GM12878 (cell line): ENCODE measurements at regions not wholly inside any gene's neighbourhood (a gene's known extent, or its start where the extent isn't known, plus 50 kb on each side); places are given as distances from the start of the nearest gene placed in this dataset.

ENCODE experiments used
- ATAC-seq: fragments of 200-7000 bp; cut with Tn5 transposase; 3 replicates; pipeline ENCODE4 v1.9.1; 2020; ENCODE audit warnings: mild to moderate bottlenecking, moderate library complexity
- BruUV-seq: library from RNA; stranded (reverse); fragments of 400-500 nt; replicated peaks from 2 replicates; lab custom pipeline; 2021; lab: Mats Ljungman, UMichigan
- CTCF ChIA-PET: fragments of 300-600 bp; sonication (Branson Sonifier 250); formaldehyde crosslinking; extraction: SDS; loops from one replicate; lab custom pipeline; 2021; ENCODE audit warnings: inconsistent platforms; lab: Yijun Ruan, JAX
- POLR2A ChIA-PET: fragments of 350-600 bp; formaldehyde crosslinking; extraction: SDS; loops from one replicate; lab custom pipeline; 2021; ENCODE audit warnings: inconsistent platforms; lab: Charles Lee
- RAD21 ChIA-PET: fragments of 300-600 bp; sonication (Branson Sonifier 250); formaldehyde crosslinking; loops from one replicate; lab custom pipeline; 2023; ENCODE audit warnings: antibody characterized with exemption; ENCODE audit not compliant: unreplicated experiment; lab: Charles Lee
- SMC1A ChIA-PET: fragments of 300-600 bp; sonication (Branson Sonifier 250); formaldehyde crosslinking; loops from one replicate; lab custom pipeline; 2023; ENCODE audit not compliant: unreplicated experiment, uncharacterized antibody; lab: Charles Lee
- DNase-seq: peaks from one replicate; pipeline ENCODE4 v3.0.0-alpha.2; 2011; ENCODE audit warnings: low read depth, low spot score
- FAIRE-seq: peaks from 3 replicates; lab custom pipeline; 2011; peaks lifted over from hg19 to GRCh38; lab: Jason Lieb, UNC
- H2AFZ ChIP-seq: 2 replicates; pipeline ENCODE4 v1.6.0; 2011; ENCODE audit warnings: low read depth, low read length, control low read depth; ENCODE audit not compliant: control insufficient read depth
- H3K27ac ChIP-seq: 2 replicates; pipeline ENCODE4 v1.5.1; 2011; ENCODE audit warnings: control low read depth; ENCODE audit not compliant: control insufficient read depth, insufficient read depth
- H3K27me3 ChIP-seq, 2 experiments: replicated peaks in 1 of 2; 2 replicates each; pipeline versions ENCODE4 v1.6.0 to v1.6.1; 2011; ENCODE audit warnings: low read length in 1 of 2; ENCODE audit not compliant: control insufficient read depth in 2 of 2, insufficient read depth in 2 of 2
- H3K36me3 ChIP-seq, 2 experiments: 2 replicates each; pipeline ENCODE4 v1.5.1; 2011; ENCODE audit warnings: low read length in 1 of 2; ENCODE audit not compliant: control insufficient read depth in 2 of 2, insufficient read depth in 2 of 2
- H3K4me1 ChIP-seq: 2 replicates; pipeline ENCODE4 v1.6.1; 2011; ENCODE audit warnings: mild to moderate bottlenecking, low read length, moderate library complexity, mixed read lengths; ENCODE audit not compliant: control insufficient read depth, insufficient read depth
- H3K4me2 ChIP-seq: 2 replicates; pipeline ENCODE4 v1.6.0; 2011; ENCODE audit warnings: control low read depth; ENCODE audit not compliant: control insufficient read depth, insufficient read depth
- H3K4me3 ChIP-seq: fragments of 200-600 bp; sonication (generic); 2 replicates; pipeline ENCODE4 v1.5.1; 2016
- H3K79me2 ChIP-seq: 2 replicates; pipeline ENCODE4 v1.6.0; 2011; ENCODE audit warnings: low read length; ENCODE audit not compliant: control insufficient read depth, insufficient read depth
- H3K9ac ChIP-seq: 2 replicates; pipeline ENCODE4 v1.8.0; 2011; ENCODE audit warnings: low read length, control low read depth, mixed read lengths; ENCODE audit not compliant: control insufficient read depth, insufficient read depth
- H3K9me3 ChIP-seq: replicated peaks from 3 replicates; pipeline ENCODE4 v1.5.1; 2011; ENCODE audit warnings: mild to moderate bottlenecking, low read length; ENCODE audit not compliant: control insufficient read depth, insufficient read depth
- H4K20me1 ChIP-seq: 2 replicates; pipeline ENCODE4 v1.6.0; 2011; ENCODE audit not compliant: control insufficient read depth, insufficient read depth
- JUND ChIP-seq: IDR thresholded peaks from 2 replicates; pipeline ENCODE4 v1.6.1; 2012; ENCODE audit warnings: low read depth, mild to moderate bottlenecking, low read length, improper control_type of control experiment, moderate library complexity
- RCOR1 ChIP-seq: conservative IDR thresholded peaks from 2 replicates; pipeline ENCODE4 v1.6.1; 2012; ENCODE audit warnings: low read depth, low read length, improper control_type of control experiment
- SPI1 ChIP-seq: IDR thresholded peaks from 2 replicates; pipeline ENCODE4 v1.6.1; 2011; ENCODE audit warnings: low read depth, mild to moderate bottlenecking, low read length, moderate library complexity, borderline replicate concordance; ENCODE audit not compliant: insufficient read depth
- SRF ChIP-seq, 2 experiments: IDR thresholded peaks; 2 replicates each; pipeline ENCODE4 v1.6.1; 2011; ENCODE audit warnings: low read depth in 2 of 2, low read length in 2 of 2, mild to moderate bottlenecking in 1 of 2, moderate library complexity in 1 of 2
- SUPT20H ChIP-seq: IDR thresholded peaks from 2 replicates; pipeline ENCODE4 v1.6.1; 2011; ENCODE audit warnings: low read depth, mild to moderate bottlenecking, low read length, moderate library complexity, borderline replicate concordance; ENCODE audit not compliant: control insufficient read depth
- ZNF217 ChIP-seq: fragments of 450-650 bp; IDR thresholded peaks from 2 replicates; pipeline ENCODE4 v1.6.1; 2017; ENCODE audit warnings: antibody characterized with exemption, mild to moderate bottlenecking
- WGBS: methylation state at CpG from one replicate; pipeline ENCODE4 v1.1.6; 2016; ENCODE audit warnings: low lambda C conversion rate; ENCODE audit not compliant: insufficient replicate concordance, insufficient coverage; ENCODE audit errors: missing lambda C conversion rate; 5-methylcytosine and 5-hydroxymethylcytosine counted together
- in situ Hi-C: fragments of 300-500 bp; cut with MboI; formaldehyde crosslinking; loops from 9 replicates; pipeline ENCODE4 v1.14.3; 2018; ENCODE audit warnings: mixed read lengths
- intact Hi-C: fragments of 100-400 bp; cut with micrococcal nuclease; formaldehyde crosslinking; loops from one replicate; pipeline ENCODE4 v1.14.2; 2022; ENCODE audit not compliant: unreplicated experiment
- TF ChIP-seq, protein P1 (sequence below): fragments of 150-350 bp; IDR thresholded peaks from 2 replicates; pipeline ENCODE4 v1.6.1; 2014; ENCODE audit warnings: mild to moderate bottlenecking, low read depth, low read length
- TF ChIP-seq, protein P2 (sequence below): IDR thresholded peaks from 2 replicates; pipeline ENCODE4 v1.6.1; 2012; ENCODE audit warnings: low read depth, low read length, improper control_type of control experiment

DNA sequence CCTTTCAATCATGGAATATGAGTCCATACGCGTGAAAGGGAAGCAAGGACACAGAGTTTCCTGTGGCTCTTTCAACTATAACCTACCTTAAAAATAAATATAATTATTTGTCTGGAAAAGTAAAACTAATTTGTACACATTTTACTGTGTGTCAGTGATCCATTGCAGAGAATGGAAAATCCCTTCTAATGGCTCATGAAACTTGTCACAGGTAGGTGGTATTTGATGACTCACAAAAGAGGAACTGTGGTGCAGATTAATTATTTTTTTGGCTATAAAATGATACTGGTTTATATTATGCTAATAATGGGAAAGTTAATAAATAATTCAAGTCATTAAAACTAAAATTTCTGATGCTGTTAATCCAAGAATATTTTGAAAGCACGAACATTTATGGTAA lies 792.2 kb downstream of the METTL15 start:
- no peak for TF ChIP-seq ZNF217
- TF ChIP-seq, protein P1, sequence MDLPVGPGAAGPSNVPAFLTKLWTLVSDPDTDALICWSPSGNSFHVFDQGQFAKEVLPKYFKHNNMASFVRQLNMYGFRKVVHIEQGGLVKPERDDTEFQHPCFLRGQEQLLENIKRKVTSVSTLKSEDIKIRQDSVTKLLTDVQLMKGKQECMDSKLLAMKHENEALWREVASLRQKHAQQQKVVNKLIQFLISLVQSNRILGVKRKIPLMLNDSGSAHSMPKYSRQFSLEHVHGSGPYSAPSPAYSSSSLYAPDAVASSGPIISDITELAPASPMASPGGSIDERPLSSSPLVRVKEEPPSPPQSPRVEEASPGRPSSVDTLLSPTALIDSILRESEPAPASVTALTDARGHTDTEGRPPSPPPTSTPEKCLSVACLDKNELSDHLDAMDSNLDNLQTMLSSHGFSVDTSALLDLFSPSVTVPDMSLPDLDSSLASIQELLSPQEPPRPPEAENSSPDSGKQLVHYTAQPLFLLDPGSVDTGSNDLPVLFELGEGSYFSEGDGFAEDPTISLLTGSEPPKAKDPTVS: no peak
- no peak for TF ChIP-seq JUND
- TF ChIP-seq SUPT20H: no peak
- no peak for TF ChIP-seq RCOR1
- TF ChIP-seq SRF (IDR thresholded peaks at IDR 0.05; ENCODE audit: low read depth in 2 of 2, low read length in 2 of 2): no peak
- TF ChIP-seq, protein P2, sequence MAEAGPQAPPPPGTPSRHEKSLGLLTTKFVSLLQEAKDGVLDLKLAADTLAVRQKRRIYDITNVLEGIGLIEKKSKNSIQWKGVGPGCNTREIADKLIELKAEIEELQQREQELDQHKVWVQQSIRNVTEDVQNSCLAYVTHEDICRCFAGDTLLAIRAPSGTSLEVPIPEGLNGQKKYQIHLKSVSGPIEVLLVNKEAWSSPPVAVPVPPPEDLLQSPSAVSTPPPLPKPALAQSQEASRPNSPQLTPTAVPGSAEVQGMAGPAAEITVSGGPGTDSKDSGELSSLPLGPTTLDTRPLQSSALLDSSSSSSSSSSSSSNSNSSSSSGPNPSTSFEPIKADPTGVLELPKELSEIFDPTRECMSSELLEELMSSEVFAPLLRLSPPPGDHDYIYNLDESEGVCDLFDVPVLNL: no peak
- peak; percentile 28; the same call in 1 of the 2 replicates for TF ChIP-seq SPI1
- TF ChIP-seq, all 136 proteins: peak for 1
- no peak for FAIRE-seq
- H3K79me2 ChIP-seq: no peaks in the 10 kb centered on the region
- H3K36me3 ChIP-seq: no peaks in the 10 kb centered on the region
- H3K9ac ChIP-seq: no peak overlapping the region
- no peak overlapping the region for H3K4me3 ChIP-seq
- H3K27me3 ChIP-seq: no peaks in the 10 kb centered on the region
- no peak overlapping the region for H2AFZ ChIP-seq
- ChIA-PET RAD21 (no interaction called here), CTCF (interaction anchor here (0.9 kb wide), 1 partner anchor 428 kb away, joined by 3 read pairs; no protein-coding TSS in a partner anchor), POLR2A (interaction anchor here (0.6 kb wide), 1 partner anchor 252 kb away, joined by 3 read pairs; no protein-coding TSS in a partner anchor), SMC1A (no interaction called here)
- no peaks in the 10 kb centered on the region for H3K4me1 ChIP-seq
- in situ Hi-C loops: no loop called here
- 65% methylated on average over 3 of the region's 3 CpGs for WGBS
- no peaks in the 10 kb centered on the region for H3K9me3 ChIP-seq
- no peaks in the 10 kb centered on the region for H4K20me1 ChIP-seq
- H3K27ac ChIP-seq: no peak overlapping the region
- intact Hi-C loops: no loop called here
- H3K4me2 ChIP-seq: no peak overlapping the region
- DNase-seq: no peak
- no TSS peak for BruUV-seq
- ATAC-seq: peak; percentile 38; the same call in 2 of the 3 replicates
